Activated T-cell treated with anti-CD3 and anti-CD28 coated beads, Interleukin-2, amount 50 U/mL, for 24 hours (primary cell): ENCODE measurements at regions not wholly inside any gene's neighbourhood (a gene's known extent, or its start where the extent isn't known, plus 50 kb on each side); places are given as distances from the start of the nearest gene placed in this dataset.
"Not testable (repeated sequence)": the region's sequence is repeated elsewhere in the genome, so short reads cannot be mapped to it uniquely, and the experiment has no call there.

Source experiments
- DNase-seq: peaks from one replicate; pipeline ENCODE4 v3.0.0-alpha.2; 2020
- H3K27ac Mint-ChIP-seq: 2 replicates; pipeline ENCODE4 v1.8.0; 2020; ENCODE audit warnings: mild to moderate bottlenecking, mixed read lengths
- H3K27me3 Mint-ChIP-seq: 2 replicates; pipeline ENCODE4 v1.8.0; 2020; ENCODE audit warnings: mixed read lengths
- H3K36me3 Mint-ChIP-seq: 2 replicates; pipeline ENCODE4 v1.8.0; 2020; ENCODE audit warnings: low read depth, mixed read lengths
- H3K4me1 Mint-ChIP-seq: 2 replicates; pipeline ENCODE4 v1.8.0; 2020; ENCODE audit warnings: low read depth, mixed read lengths
- H3K4me3 Mint-ChIP-seq: 2 replicates; pipeline ENCODE4 v1.8.0; 2020; ENCODE audit warnings: mild to moderate bottlenecking, moderate library complexity, mixed read lengths
- H3K9me3 Mint-ChIP-seq: 2 replicates; pipeline ENCODE4 v1.8.0; 2020; ENCODE audit warnings: mixed read lengths

DNA sequence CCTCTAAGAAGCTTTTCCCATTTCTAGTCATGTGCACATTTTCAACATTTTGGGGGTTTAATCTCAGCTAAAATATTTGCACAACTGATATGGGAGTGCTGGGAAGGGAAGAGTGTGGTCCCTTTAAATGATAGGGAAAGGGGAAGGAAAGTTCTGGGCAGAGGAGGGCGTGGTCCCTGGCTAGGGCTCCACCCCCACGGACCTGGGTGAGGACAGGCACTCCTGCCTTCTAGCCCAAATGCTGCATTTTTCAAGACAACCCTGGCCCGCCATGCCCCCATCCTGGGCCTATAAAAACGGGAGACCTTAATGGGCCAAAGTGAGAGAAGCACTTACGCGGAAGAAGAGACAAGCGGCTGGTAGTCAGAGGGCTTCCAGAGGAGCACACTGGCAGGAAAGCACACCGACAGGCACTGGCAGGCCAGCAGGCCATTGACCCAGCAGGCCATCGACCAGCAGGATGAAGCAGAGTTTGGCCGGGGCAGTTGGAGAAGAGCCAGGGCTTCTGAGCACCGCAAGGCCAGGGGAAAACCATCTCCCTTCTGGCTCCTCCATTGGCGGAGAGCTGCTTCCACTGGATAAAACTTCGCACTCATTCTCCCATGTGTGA, 266.7 kb downstream of the SPRY2 start:
- H3K36me3 Mint-ChIP-seq, result no peaks in the 10 kb centered on the region
- H3K27ac Mint-ChIP-seq, result no peak overlapping the region
- H3K27me3 Mint-ChIP-seq, result no peaks in the 10 kb centered on the region
- H3K4me3 Mint-ChIP-seq, result no peak overlapping the region
- H3K9me3 Mint-ChIP-seq, result no peaks in the 10 kb centered on the region
- DNase-seq, result no peak
- H3K4me1 Mint-ChIP-seq, result no peaks in the 10 kb centered on the region

GRCh38 chr13:80072231-80072630, 268.7 kb downstream of the SPRY2 start:
- Mint-ChIP-seq H3K9me3 (no peaks in the 10 kb centered on the region), H3K27me3 (no peaks in the 10 kb centered on the region), H3K27ac (no peak overlapping the region), H3K4me1 (no peaks in the 10 kb centered on the region), H3K4me3 (no peak overlapping the region), H3K36me3 (no peaks in the 10 kb centered on the region)
- no peak for DNase-seq

DNA sequence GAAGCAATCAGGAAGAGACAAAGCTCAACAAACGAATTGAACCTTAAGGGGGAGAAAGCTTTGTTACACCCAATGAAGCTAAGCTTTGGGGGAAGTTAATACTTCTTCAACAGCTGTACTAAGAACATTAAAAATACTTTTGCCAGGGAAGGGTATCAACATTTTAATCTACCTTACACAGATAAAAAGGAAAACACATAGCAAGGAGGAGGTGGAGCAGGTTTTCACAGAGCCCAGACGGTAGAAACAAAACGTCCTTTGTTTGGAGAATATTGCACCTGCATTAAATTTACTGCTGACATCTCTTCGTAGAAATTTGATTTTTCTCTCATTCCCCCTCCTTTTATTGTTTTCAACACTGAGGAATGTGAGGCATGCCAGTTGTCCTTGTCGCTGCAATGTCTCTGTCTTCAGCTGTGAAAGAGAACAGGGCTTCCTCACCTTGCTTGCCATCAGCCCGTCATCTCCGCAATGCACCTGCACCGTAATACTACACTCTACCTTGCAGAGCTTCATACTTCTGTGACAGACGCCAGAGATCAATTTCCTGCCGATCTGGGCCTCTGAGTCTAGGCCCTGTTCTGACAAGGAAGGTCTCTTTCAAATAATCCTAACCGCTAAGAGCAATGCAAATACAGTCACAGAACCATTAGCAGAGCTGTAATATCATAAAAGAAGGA, 270.8 kb downstream of the SPRY2 start:
- no peaks in the 10 kb centered on the region for H3K27me3 Mint-ChIP-seq

GRCh38 chr13:80069374-80069773, 271.6 kb downstream of the SPRY2 start:
- no peak overlapping the region for H3K27ac Mint-ChIP-seq
- DNase-seq, result no peak
- no peaks in the 10 kb centered on the region for H3K9me3 Mint-ChIP-seq
- no peaks in the 10 kb centered on the region for H3K36me3 Mint-ChIP-seq
- no peaks in the 10 kb centered on the region for H3K4me1 Mint-ChIP-seq
- H3K27me3 Mint-ChIP-seq, result no peaks in the 10 kb centered on the region
- H3K4me3 Mint-ChIP-seq, result no peak overlapping the region

More for the DNA sequence above, 270.8 kb downstream of the SPRY2 start:
- Mint-ChIP-seq H3K4me1 (no peaks in the 10 kb centered on the region), H3K36me3 (no peaks in the 10 kb centered on the region), H3K27ac (no peak overlapping the region), H3K9me3 (no peaks in the 10 kb centered on the region), H3K4me3 (no peak overlapping the region)
- no peak for DNase-seq

GRCh38 chr13:80065996-80066395, 274.9 kb downstream of the SPRY2 start:
- DNase-seq, result no peak
- Mint-ChIP-seq H3K27ac (no peak overlapping the region), H3K36me3 (no peaks in the 10 kb centered on the region), H3K27me3 (no peaks in the 10 kb centered on the region), H3K9me3 (no peaks in the 10 kb centered on the region), H3K4me1 (no peaks in the 10 kb centered on the region), H3K4me3 (no peak overlapping the region)

GRCh38 chr13:80062416-80062815, 278.5 kb downstream of the SPRY2 start:
- H3K27ac Mint-ChIP-seq, H3K9me3 Mint-ChIP-seq, H3K4me3 Mint-ChIP-seq, DNase-seq, H3K4me1 Mint-ChIP-seq, H3K36me3 Mint-ChIP-seq, H3K27me3 Mint-ChIP-seq: not testable (repeated sequence)

- DNase-seq, result no peak
- no peak overlapping the region for H3K4me3 Mint-ChIP-seq
- peaks cover 3% of the 10 kb centered on the region for H3K4me1 Mint-ChIP-seq
- H3K27ac Mint-ChIP-seq, result no peak overlapping the region
- peaks cover 6% of the 10 kb centered on the region for H3K9me3 Mint-ChIP-seq
- H3K27me3 Mint-ChIP-seq, result no peaks in the 10 kb centered on the region
- H3K36me3 Mint-ChIP-seq, result no peaks in the 10 kb centered on the region
Observed at GRCh38 chr13:80059789-80060188, 281.1 kb downstream of the SPRY2 start.

GRCh38 chr13:80058626-80059025, 282.3 kb downstream of the SPRY2 start:
- H3K27ac Mint-ChIP-seq, result no peak overlapping the region
- H3K9me3 Mint-ChIP-seq, result peaks cover 7% of the 10 kb centered on the region
- no peak for DNase-seq
- no peak overlapping the region for H3K4me3 Mint-ChIP-seq
- H3K36me3 Mint-ChIP-seq, result no peaks in the 10 kb centered on the region
- no peaks in the 10 kb centered on the region for H3K27me3 Mint-ChIP-seq
- peaks cover 7% of the 10 kb centered on the region for H3K4me1 Mint-ChIP-seq

DNA sequence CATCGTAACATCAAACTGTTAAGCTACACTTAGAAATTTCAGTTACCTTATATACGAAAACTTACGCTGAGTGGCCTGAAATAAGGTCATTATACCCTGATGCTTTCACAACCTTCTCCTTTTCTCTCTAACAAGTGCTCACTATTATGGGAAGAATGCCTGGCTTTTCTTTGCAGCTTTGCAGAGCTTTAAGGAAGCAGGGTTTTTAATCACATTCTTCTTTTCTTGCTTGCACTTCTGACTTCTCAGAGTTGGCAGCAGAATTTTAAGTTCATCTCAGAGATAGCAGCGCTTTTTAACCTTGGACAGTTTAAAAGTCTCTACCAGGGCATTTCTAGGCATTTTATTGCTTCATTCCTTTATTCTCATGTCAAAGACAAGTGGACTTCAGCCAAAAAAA, 285.1 kb downstream of the SPRY2 start:
- H3K27me3 Mint-ChIP-seq, result no peaks in the 10 kb centered on the region
- H3K27ac Mint-ChIP-seq, result no peak overlapping the region
- H3K4me3 Mint-ChIP-seq, result no peak overlapping the region
- H3K9me3 Mint-ChIP-seq, result peaks cover 11% of the 10 kb centered on the region
- DNase-seq, result no peak
- no peaks in the 10 kb centered on the region for H3K36me3 Mint-ChIP-seq
- H3K4me1 Mint-ChIP-seq, result peaks cover 10% of the 10 kb centered on the region

GRCh38 chr13:80054806-80055205, 286.1 kb downstream of the SPRY2 start:
- no peak overlapping the region for H3K4me3 Mint-ChIP-seq
- H3K27me3 Mint-ChIP-seq, result no peaks in the 10 kb centered on the region
- no peak overlapping the region for H3K27ac Mint-ChIP-seq
- peaks cover 8% of the 10 kb centered on the region for H3K9me3 Mint-ChIP-seq
- peaks cover 16% of the 10 kb centered on the region for H3K4me1 Mint-ChIP-seq
- no peak for DNase-seq
- H3K36me3 Mint-ChIP-seq, result no peaks in the 10 kb centered on the region

DNA sequence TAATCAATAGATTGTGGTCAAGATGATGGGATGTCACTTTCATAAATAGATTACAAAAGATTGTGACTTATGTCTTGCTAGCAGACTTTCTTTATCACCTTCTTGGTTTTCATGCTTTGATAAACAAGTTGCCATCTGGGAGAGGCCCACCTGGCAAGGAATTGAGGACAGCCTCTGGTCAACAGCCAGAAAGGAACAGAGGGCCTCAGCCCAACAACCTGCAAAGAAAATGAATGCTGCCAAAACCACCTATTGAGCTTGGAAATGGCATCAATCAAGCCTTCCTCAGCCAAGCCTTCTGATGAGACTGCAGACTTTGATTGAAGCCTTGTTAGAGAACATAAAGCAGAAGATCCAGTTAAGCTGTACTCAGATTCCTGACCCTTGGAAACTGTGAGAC, 288.6 kb downstream of the SPRY2 start:
- peaks cover 6% of the 10 kb centered on the region for H3K9me3 Mint-ChIP-seq

GRCh38 chr13:80050252-80050651, 290.7 kb downstream of the SPRY2 start:
- DNase-seq, result no peak
- no peak overlapping the region for H3K27ac Mint-ChIP-seq
- H3K27me3 Mint-ChIP-seq, result no peaks in the 10 kb centered on the region

More for the DNA sequence above, 288.6 kb downstream of the SPRY2 start:
- Mint-ChIP-seq H3K36me3 (no peaks in the 10 kb centered on the region), H3K4me3 (no peak overlapping the region), H3K27me3 (no peaks in the 10 kb centered on the region), H3K27ac (no peak overlapping the region), H3K4me1 (peaks cover 28% of the 10 kb centered on the region)
- DNase-seq, result no peak

DNA sequence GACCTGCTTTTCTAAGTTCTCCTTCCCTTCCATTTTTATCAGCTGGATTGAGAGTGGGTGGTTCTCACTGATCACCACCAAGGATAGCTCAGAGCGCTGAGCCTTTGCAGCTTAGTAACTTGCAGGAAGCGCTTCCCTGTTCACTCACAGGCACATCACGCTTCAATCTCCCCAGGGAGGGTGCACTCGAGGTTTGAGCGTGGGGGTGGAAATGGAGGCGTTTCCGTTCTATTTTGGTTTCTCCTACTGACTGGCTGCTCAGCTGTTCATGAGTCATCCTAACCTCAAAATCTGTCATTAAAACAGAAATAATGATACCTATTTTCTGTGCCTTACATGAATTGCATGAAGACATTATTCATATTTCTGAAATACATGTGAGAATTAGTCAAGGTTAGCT, 292.1 kb downstream of the SPRY2 start:
- Mint-ChIP-seq H3K36me3 (no peaks in the 10 kb centered on the region), H3K4me1 (peaks cover 21% of the 10 kb centered on the region), H3K9me3 (peaks cover 6% of the 10 kb centered on the region), H3K27me3 (no peaks in the 10 kb centered on the region), H3K4me3 (no peak overlapping the region), H3K27ac (peak overlapping the region; percentile 48)
- peak; percentile 71 for DNase-seq

More at GRCh38 chr13:80050252-80050651, 290.7 kb downstream of the SPRY2 start:
- Mint-ChIP-seq H3K9me3 (peaks cover 6% of the 10 kb centered on the region), H3K36me3 (no peaks in the 10 kb centered on the region), H3K4me3 (no peak overlapping the region), H3K4me1 (peaks cover 28% of the 10 kb centered on the region)

- H3K4me3 Mint-ChIP-seq, result no peak overlapping the region
- peaks cover 6% of the 10 kb centered on the region for H3K9me3 Mint-ChIP-seq
- H3K36me3 Mint-ChIP-seq, result no peaks in the 10 kb centered on the region
- H3K4me1 Mint-ChIP-seq, result peaks cover 21% of the 10 kb centered on the region
- no peaks in the 10 kb centered on the region for H3K27me3 Mint-ChIP-seq
- H3K27ac Mint-ChIP-seq, result no peak overlapping the region
- no peak for DNase-seq
Observed at GRCh38 chr13:80048030-80048429, 292.9 kb downstream of the SPRY2 start.

GRCh38 chr13:80047406-80047805, 293.5 kb downstream of the SPRY2 start:
- H3K4me1 Mint-ChIP-seq, result peaks cover 21% of the 10 kb centered on the region
- no peak overlapping the region for H3K4me3 Mint-ChIP-seq
- no peak overlapping the region for H3K27ac Mint-ChIP-seq
- DNase-seq, result no peak
- H3K9me3 Mint-ChIP-seq, result peaks cover 6% of the 10 kb centered on the region
- H3K36me3 Mint-ChIP-seq, result no peaks in the 10 kb centered on the region
- no peaks in the 10 kb centered on the region for H3K27me3 Mint-ChIP-seq
